HEK293 (cell line): ENCODE measurements at regions not wholly inside any gene's neighbourhood (a gene's known extent, or its start where the extent isn't known, plus 50 kb on each side); places are given as distances from the start of the nearest gene placed in this dataset.
A peak's percentile ranks its signal among the peaks of the same experiment; 100 is the strongest.
"Not testable (repeated sequence)": the region's sequence is repeated elsewhere in the genome, so short reads cannot be mapped to it uniquely, and the experiment has no call there.

Experiments used
- CTCF ChIA-PET: fragments of 350-600 bp; formaldehyde crosslinking; extraction: SDS; loops from one replicate; lab custom pipeline; 2021; ENCODE audit warnings: antibody characterized with exemption; lab: Yijun Ruan, JAX
- POLR2A ChIA-PET: fragments of 300-600 bp; formaldehyde crosslinking; extraction: SDS; loops from one replicate; lab custom pipeline; 2020; ENCODE audit warnings: antibody characterized with exemption, inconsistent platforms; lab: Yijun Ruan, JAX
- H3K27ac ChIP-seq: fragments of 200-500 bp; sonication (Bioruptor generic); 2 replicates; pipeline ENCODE4 v1.5.1; 2014; ENCODE audit warnings: low read depth, low read length, control low read depth, inconsistent platforms; ENCODE audit errors: extremely low read depth
- H3K36me3 ChIP-seq, 2 experiments: fragments of 200-500 bp in 1 of 2; sonication (Bioruptor generic) in 1 of 2; 1 replicate in 1 of 2; 2 replicates in 1 of 2; pipeline ENCODE4 v1.5.1; 2014 to 2017; ENCODE audit warnings: inconsistent platforms in 2 of 2, low read length in 2 of 2; ENCODE audit not compliant: control insufficient read depth in 2 of 2, insufficient read depth in 1 of 2
- H3K4me1 ChIP-seq: fragments of 200-500 bp; sonication (Bioruptor generic); 2 replicates; pipeline ENCODE4 v1.5.1; 2014; ENCODE audit warnings: mild to moderate bottlenecking, low read length, inconsistent platforms; ENCODE audit not compliant: control insufficient read depth, insufficient read depth
- H3K4me3 ChIP-seq: 2 replicates; pipeline ENCODE4 v1.5.1; 2011; ENCODE audit warnings: low read depth, mild to moderate bottlenecking, control low read depth, low read length, moderate library complexity
- H3K9me3 ChIP-seq: fragments of 200-500 bp; sonication (Bioruptor generic); 2 replicates; pipeline ENCODE4 v1.5.1; 2014; ENCODE audit warnings: low read depth, low read length, inconsistent platforms; ENCODE audit not compliant: control insufficient read depth, insufficient read depth
- GFI1B ChIP-seq: fragments of 450-650 bp; formaldehyde crosslinking; IDR thresholded peaks from 2 replicates; pipeline ENCODE4 v1.5.1; 2016; ENCODE audit warnings: missing biosample characterization, missing genetic modification characterization
- HOXD13 ChIP-seq: sonication (generic); formaldehyde crosslinking; IDR thresholded peaks from 2 replicates; pipeline ENCODE4 v1.8.0; 2022; ENCODE audit warnings: missing genetic modification reagents, borderline replicate concordance
- REST ChIP-seq: fragments of 450-650 bp; formaldehyde crosslinking; IDR thresholded peaks from 2 replicates; pipeline ENCODE4 v1.5.1; 2016; ENCODE audit warnings: missing biosample characterization, missing genetic modification characterization
- SETDB1 ChIP-seq: IDR thresholded peaks from one replicate; pipeline ENCODE4 v1.6.1; 2017; ENCODE audit warnings: mild to moderate bottlenecking, low read length, moderate library complexity, mixed read lengths; ENCODE audit not compliant: insufficient read length
- TCF7L2 ChIP-seq: IDR thresholded peaks from 2 replicates; pipeline ENCODE4 v1.6.1; 2011; ENCODE audit warnings: low read depth, mild to moderate bottlenecking, inconsistent platforms, low read length, moderate library complexity, borderline replicate concordance
- TRIM28 ChIP-seq: IDR thresholded peaks from 2 replicates; pipeline ENCODE4 v1.6.1; 2011; ENCODE audit warnings: low read length, control low read depth, borderline replicate concordance
- TSHZ1 ChIP-seq: fragments of 450-650 bp; formaldehyde crosslinking; IDR thresholded peaks from 2 replicates; pipeline ENCODE4 v1.5.1; 2016; ENCODE audit warnings: missing biosample characterization, missing genetic modification characterization, borderline replicate concordance
- ZBTB1 ChIP-seq: fragments of 450-650 bp; formaldehyde crosslinking; IDR thresholded peaks from 2 replicates; pipeline ENCODE4 v1.5.1; 2016; ENCODE audit warnings: missing biosample characterization, missing genetic modification characterization
- ZBTB17 ChIP-seq: fragments of 450-650 bp; formaldehyde crosslinking; IDR thresholded peaks from 2 replicates; pipeline ENCODE4 v1.5.1; 2016; ENCODE audit warnings: missing biosample characterization, missing genetic modification characterization
- ZNF169 ChIP-seq: fragments of 450-650 bp; formaldehyde crosslinking; IDR thresholded peaks from 2 replicates; pipeline ENCODE4 v1.5.1; 2016; ENCODE audit warnings: missing biosample characterization, missing genetic modification characterization
- ZNF19 ChIP-seq: fragments of 450-650 bp; formaldehyde crosslinking; IDR thresholded peaks from 2 replicates; pipeline ENCODE4; 2016; ENCODE audit warnings: missing biosample characterization, missing genetic modification characterization, low read depth
- ZNF366 ChIP-seq: fragments of 450-650 bp; formaldehyde crosslinking; conservative IDR thresholded peaks from 2 replicates; pipeline ENCODE4 v1.5.1; 2016; ENCODE audit warnings: missing biosample characterization, missing genetic modification characterization
- ZNF426 ChIP-seq: fragments of 450-650 bp; formaldehyde crosslinking; IDR thresholded peaks from 2 replicates; pipeline ENCODE4 v1.5.1; 2017; ENCODE audit warnings: missing biosample characterization, missing genetic modification characterization, mild to moderate bottlenecking, inconsistent platforms, moderate library complexity
- ZNF76 ChIP-seq: fragments of 450-650 bp; formaldehyde crosslinking; IDR thresholded peaks from 2 replicates; pipeline ENCODE4; 2016; ENCODE audit warnings: low read depth, missing biosample characterization, missing genetic modification characterization, borderline replicate concordance
- TF ChIP-seq, protein P1 (sequence below): fragments of 450-650 bp; formaldehyde crosslinking; IDR thresholded peaks from 2 replicates; pipeline ENCODE4 v1.5.1; 2016; ENCODE audit warnings: missing biosample characterization, missing genetic modification characterization
- TF ChIP-seq, protein P2 (sequence below): fragments of 450-650 bp; formaldehyde crosslinking; IDR thresholded peaks from 2 replicates; pipeline ENCODE4 v1.5.1; 2016; ENCODE audit warnings: missing biosample characterization, missing genetic modification characterization

DNA sequence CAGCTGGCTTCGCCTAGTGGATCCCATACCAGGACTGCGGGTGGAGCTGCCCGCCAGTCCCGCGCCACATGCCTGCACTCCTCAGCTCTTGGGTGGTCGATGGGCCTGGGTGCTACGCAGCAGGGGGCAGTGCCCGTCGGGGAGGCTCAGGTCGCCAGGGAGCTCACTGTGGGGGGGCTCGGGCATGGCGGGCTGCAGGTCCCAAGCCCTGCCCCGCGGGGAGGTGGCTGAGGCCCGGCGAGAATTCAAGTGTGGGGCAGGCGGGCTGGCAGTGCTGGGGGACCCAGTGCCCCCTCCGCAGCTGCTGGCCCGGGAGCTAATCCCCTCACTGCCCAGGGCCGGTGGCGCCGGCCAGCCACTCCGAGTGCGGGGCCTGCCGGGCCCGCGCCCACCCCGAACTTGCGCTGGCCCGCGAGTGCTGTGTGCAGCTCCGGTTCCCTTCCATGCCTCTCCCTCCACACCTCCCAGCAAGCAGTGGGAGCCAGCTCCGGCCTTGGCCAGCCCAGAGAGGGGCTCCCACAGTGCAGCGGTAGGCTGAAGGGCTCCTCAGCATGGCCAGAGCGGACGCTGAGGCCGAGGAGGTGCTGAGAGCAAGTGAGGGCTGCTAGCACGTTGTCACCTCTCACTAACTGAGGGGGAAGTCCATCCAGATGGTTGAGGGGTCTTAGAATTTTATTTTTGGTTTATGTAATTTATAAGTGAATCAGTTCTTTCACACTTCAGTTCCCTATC lies 85.2 kb upstream of the HMCN1 start:
- no peak overlapping the region for H3K27ac ChIP-seq
- H3K9me3 ChIP-seq: no peaks in the 10 kb centered on the region
- no peak overlapping the region for H3K4me3 ChIP-seq
- H3K36me3 ChIP-seq: no peaks in the 10 kb centered on the region
- TF ChIP-seq ZNF169 (tag by site-specific recombination) (no peak), REST (no peak), ZNF426 (no peak), TRIM28 (peak; percentile 30; the same call in 1 of the 2 replicates)
- TF ChIP-seq, all 188 proteins: peak for 1
- peaks cover 4% of the 10 kb centered on the region for H3K4me1 ChIP-seq
- ChIA-PET CTCF (no interaction called here), POLR2A (no interaction called here)

- POLR2A ChIA-PET, H3K4me1 ChIP-seq, H3K27ac ChIP-seq, H3K36me3 ChIP-seq, H3K4me3 ChIP-seq, H3K9me3 ChIP-seq: not testable (repeated sequence)
- CTCF ChIA-PET: interaction anchor here (0.6 to 1.8 kb wide), 3 partner anchors 33 to 1039 kb away, joined by 3 to 5 read pairs (median 5); no protein-coding TSS in a partner anchor
Observed at GRCh38 chr1:185647597-185648267, 86.5 kb upstream of the HMCN1 start.

GRCh38 chr1:185646202-185646683 lies 87.9 kb upstream of the HMCN1 start:
- CTCF ChIA-PET: interaction anchor here (0.6 to 1.8 kb wide), 5 partner anchors 24 to 286 kb away, joined by 3 to 5 read pairs (median 5); no protein-coding TSS in a partner anchor
- H3K4me3 ChIP-seq: no peak overlapping the region
- no peak overlapping the region for H3K27ac ChIP-seq
- POLR2A ChIA-PET: interaction anchor here (1.9 kb wide), 1 partner anchor 329 kb away, joined by 9 read pairs; the partner anchor contains the start of gene IVNS1ABP
- no peaks in the 10 kb centered on the region for H3K36me3 ChIP-seq
- H3K9me3 ChIP-seq: no peaks in the 10 kb centered on the region
- H3K4me1 ChIP-seq: peaks cover 4% of the 10 kb centered on the region
- TF ChIP-seq TCF7L2: peak; percentile 85
- TF ChIP-seq SETDB1: no peak
- no peak for TF ChIP-seq ZNF366 (tag by site-specific recombination)
- no peak for TF ChIP-seq TSHZ1 (tag by site-specific recombination)
- TF ChIP-seq ZNF19 (tag by site-specific recombination): no peak
- TF ChIP-seq GFI1B (tag by site-specific recombination): peak; percentile 69
- TF ChIP-seq HOXD13 (CRISPR knock-in tag): 0 out of 2 replicates have a peak, but pooled peaks have one; percentile 70
- peak; percentile 73; the same call in 1 of the 2 replicates for TF ChIP-seq ZNF76 (tag by site-specific recombination)
- TF ChIP-seq, protein P1, sequence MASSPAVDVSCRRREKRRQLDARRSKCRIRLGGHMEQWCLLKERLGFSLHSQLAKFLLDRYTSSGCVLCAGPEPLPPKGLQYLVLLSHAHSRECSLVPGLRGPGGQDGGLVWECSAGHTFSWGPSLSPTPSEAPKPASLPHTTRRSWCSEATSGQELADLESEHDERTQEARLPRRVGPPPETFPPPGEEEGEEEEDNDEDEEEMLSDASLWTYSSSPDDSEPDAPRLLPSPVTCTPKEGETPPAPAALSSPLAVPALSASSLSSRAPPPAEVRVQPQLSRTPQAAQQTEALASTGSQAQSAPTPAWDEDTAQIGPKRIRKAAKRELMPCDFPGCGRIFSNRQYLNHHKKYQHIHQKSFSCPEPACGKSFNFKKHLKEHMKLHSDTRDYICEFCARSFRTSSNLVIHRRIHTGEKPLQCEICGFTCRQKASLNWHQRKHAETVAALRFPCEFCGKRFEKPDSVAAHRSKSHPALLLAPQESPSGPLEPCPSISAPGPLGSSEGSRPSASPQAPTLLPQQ (tag by site-specific recombination): 0 out of 2 replicates have a peak, but pooled peaks have one; percentile 27
- no peak for TF ChIP-seq ZBTB1 (tag by site-specific recombination)
- TF ChIP-seq TRIM28: peak; percentile 96
- TF ChIP-seq, protein P2, sequence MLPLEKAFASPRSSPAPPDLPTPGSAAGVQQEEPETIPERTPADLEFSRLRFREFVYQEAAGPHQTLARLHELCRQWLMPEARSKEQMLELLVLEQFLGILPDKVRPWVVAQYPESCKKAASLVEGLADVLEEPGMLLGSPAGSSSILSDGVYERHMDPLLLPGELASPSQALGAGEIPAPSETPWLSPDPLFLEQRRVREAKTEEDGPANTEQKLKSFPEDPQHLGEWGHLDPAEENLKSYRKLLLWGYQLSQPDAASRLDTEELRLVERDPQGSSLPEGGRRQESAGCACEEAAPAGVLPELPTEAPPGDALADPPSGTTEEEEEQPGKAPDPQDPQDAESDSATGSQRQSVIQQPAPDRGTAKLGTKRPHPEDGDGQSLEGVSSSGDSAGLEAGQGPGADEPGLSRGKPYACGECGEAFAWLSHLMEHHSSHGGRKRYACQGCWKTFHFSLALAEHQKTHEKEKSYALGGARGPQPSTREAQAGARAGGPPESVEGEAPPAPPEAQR: no peak
- TF ChIP-seq ZBTB17: peak; percentile 56; the same call in 1 of the 2 replicates
